ENCODE measurements at regions not wholly inside any gene's neighbourhood (a gene's known extent, or its start where the extent isn't known, plus 50 kb on each side); places are given as distances from the start of the nearest gene placed in this dataset.

DNA sequence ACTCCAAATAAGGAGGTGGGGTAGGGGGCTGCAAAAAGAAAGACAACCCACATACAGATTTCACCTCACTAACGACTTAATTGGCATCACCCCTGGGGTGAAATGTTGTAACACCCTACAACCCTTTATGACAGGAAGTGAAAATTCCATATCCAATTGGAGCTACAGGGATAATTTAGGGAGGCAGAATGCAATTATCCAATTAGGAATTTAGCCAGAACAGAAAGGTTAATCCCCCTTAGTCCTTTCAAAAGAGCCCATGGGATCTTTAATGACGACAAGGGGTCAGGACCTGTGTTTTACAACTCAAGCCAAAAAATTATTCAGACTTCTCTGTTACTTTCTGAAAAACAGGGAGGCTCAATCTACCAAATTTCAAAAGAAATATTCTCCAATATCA lies 1027.1 kb downstream of the TMEM182 start:
- TF ChIP-seq SMC3 (conservative IDR thresholded peaks at IDR 0.05; ENCODE audit: poor library complexity) = no peak
- TF ChIP-seq, protein P1, sequence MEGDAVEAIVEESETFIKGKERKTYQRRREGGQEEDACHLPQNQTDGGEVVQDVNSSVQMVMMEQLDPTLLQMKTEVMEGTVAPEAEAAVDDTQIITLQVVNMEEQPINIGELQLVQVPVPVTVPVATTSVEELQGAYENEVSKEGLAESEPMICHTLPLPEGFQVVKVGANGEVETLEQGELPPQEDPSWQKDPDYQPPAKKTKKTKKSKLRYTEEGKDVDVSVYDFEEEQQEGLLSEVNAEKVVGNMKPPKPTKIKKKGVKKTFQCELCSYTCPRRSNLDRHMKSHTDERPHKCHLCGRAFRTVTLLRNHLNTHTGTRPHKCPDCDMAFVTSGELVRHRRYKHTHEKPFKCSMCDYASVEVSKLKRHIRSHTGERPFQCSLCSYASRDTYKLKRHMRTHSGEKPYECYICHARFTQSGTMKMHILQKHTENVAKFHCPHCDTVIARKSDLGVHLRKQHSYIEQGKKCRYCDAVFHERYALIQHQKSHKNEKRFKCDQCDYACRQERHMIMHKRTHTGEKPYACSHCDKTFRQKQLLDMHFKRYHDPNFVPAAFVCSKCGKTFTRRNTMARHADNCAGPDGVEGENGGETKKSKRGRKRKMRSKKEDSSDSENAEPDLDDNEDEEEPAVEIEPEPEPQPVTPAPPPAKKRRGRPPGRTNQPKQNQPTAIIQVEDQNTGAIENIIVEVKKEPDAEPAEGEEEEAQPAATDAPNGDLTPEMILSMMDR (IDR thresholded peaks at IDR 0.05; ENCODE audit: poor library complexity, severe bottlenecking) = no peak
- TF ChIP-seq RAD21 (conservative IDR thresholded peaks at IDR 0.05) = no peak
- TF ChIP-seq TAF1 (IDR thresholded peaks at IDR 0.05; ENCODE audit: low read depth) = no peak
- TF ChIP-seq EP300 (conservative IDR thresholded peaks at IDR 0.05; ENCODE audit: poor library complexity, severe bottlenecking) = no peak
